HG02763 (cell line): ENCODE measurements at regions not wholly inside any gene's neighbourhood (a gene's known extent, or its start where the extent isn't known, plus 50 kb on each side); places are given as distances from the start of the nearest gene placed in this dataset.

Experiments used
- ATAC-seq: cut with Tn5 transposase; IDR thresholded peaks from one replicate; pipeline ENCODE4 v1.9.1; 2021; ENCODE audit warnings: mild to moderate bottlenecking, moderate library complexity; ENCODE audit not compliant: unreplicated experiment

DNA sequence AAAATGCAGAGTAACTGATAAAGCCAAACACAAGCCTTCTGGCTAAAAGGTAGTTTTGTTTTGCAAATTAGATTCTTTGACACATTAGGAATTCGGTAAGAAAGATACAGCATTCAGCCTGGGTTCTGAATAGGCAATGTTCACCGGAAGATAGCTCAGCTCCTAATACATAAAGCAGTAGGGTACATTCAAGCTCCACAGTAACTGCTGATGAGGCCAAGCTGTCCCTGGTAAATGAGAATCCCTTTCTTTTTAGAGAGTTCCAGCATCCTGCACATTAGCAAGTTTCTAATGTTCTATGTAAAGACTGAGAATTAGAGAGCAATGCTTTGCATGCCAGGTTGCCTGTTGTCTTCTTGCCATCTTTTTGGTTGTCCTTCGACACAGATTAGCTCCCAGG lies 316.3 kb upstream of the SLC14A2 start:
- no peak for ATAC-seq

DNA sequence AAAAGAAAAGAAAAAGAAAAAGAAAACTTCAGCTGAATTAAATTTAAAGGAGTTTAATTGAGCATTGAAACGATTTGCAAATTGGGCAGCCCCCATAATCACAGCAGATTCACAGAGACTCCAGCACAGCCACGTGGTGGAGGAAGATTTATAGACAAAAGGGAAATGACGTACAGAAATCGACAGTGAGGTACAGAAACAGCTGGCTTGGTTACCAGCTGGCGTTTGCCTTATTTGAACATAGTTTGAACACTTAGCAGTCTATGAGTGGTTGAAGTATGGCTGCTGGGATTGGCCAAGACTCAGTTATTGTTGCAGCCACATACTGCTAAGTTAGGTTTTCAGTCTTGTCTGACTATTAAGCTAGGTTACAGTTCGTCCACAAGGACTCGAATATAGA lies 312.2 kb upstream of the SLC14A2 start:
- ATAC-seq: no peak

- no peak for ATAC-seq
Measured at GRCh38 chr18:45304558-45304957, 310.7 kb upstream of the SLC14A2 start.

DNA sequence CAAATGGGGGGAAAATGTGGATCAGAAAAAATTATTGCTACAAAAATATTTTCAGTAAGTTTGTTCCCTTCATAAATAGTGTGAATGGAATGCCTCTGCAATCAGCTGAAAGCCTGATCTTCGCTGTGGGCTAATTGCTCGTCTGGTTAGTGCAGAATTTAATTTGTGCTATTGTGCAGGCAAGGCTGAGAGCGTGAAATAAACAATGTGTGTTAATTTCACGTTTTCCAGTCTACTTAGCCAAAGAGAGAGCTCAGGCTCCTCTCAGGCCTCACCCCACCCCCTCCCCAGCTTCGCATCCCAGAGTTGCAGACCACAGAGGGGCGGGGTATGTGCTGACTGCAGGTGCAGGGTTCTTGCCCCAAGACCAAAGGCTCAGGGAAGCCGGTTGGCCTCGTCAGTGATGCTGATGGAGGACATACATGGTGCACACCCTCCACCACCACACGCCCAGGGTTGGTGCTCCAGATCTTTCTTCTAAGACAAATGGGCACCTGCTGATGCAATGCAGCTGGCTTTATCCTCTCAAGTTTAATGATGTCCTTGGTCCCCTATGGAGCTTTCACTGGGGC lies 302.6 kb upstream of the SLC14A2 start:
- ATAC-seq: no peak

DNA sequence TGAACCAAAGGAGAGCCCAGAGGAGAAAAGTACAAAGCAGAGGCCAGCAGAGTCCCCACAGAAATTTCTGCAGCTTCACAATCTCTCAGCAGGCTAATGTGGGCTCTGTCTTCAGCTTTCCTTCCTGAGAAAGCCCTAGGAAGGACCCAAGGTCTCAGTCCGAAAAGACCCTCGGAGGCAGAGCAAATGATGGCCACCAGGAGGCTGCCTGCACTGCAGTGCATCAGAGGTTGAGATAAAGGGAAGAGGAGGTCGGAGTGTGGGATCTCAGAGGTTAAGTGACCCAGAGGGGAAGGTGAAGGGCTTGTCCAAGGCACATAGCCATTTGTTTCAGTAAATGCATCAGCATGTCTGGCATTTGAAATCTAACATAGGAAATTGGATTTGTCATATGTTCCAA lies 299.1 kb upstream of the SLC14A2 start:
- no peak for ATAC-seq

DNA sequence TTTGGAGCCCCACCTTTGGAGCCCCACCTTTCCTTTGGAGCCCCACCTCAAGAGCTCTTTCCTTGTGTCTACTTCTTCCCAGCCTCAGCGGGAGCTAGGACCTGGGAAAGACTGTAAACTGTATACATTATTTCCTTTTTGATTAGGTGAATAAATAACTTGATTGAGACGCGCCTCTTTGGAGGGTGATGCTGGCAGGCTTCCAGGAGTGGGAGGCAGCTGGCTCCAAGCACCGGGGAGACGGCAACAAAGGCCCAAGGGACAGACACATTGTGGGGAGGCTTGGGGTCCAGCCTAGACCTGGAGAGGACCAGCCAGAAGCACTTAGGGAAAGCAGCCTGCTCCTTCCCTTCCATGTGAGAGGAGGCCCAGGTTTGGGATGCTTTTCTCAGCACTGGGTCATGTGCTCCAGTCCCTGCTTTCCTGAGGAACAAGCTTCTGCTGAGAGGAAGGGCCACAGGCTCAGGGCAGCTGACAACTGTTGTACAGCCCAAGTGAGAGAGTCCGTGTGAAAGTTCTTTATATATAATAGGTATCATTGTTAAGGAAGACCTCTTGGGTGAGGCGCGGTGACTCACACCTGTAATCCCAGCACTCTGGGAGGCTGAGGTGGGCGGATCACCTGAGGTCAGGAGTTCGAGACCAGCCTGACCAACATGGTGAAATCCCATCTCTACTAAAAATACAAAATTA lies 297.2 kb upstream of the SLC14A2 start:
- no peak for ATAC-seq

- no peak for ATAC-seq
Measured at GRCh38 chr18:45320724-45321123, 294.6 kb upstream of the SLC14A2 start.

- ATAC-seq: no peak
Measured at GRCh38 chr18:45321520-45321919, 293.8 kb upstream of the SLC14A2 start.

GRCh38 chr18:45322343-45322742 lies 292.9 kb upstream of the SLC14A2 start:
- no peak for ATAC-seq

DNA sequence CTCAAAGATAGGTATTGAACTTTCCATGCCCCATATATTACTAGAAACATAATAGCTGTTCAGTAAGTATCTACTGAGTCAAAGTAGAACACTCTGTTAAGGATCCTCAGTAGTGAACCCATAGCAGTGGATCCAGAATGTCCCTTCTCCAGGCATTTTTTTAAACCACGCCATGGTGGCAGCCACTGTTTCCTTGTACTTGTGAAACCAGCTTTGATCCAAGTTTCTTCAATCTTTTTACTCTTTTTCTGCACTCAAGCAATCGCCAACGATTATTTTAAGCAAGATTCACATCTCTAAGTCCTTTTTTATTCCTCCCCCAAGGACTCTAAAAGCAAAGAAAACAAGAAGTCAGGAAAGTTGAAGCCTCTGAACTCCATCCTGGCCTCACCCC lies 291.2 kb upstream of the SLC14A2 start:
- ATAC-seq: no peak

DNA sequence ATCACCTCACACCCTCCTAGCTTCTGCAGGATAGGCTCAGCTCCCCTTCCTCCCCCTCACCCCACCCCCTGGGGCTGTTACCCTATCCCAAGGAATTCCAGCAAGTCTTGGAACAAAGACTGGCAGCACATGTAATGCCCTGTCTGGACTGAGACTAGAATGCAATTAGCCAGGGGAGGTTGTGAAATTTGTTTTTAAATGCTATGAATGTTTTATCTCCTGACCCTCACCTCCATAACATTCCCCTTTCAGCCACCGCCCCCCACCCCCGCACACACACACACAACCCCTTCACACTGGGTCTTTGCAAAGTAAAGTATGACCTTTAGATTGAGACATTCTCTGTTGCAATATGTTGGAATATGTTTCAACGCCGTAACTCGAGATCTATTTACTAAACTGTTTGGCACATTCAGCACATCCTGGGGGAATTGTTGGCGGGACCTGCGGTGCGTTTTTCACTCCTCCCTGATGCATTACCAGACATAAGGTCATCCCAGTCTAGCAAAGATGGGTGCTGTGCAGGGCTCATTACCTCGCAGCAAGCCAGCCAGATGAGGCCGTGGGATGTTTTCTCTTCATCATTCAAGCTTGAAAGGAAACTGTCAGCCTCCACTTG lies 290.7 kb upstream of the SLC14A2 start:
- no peak for ATAC-seq

DNA sequence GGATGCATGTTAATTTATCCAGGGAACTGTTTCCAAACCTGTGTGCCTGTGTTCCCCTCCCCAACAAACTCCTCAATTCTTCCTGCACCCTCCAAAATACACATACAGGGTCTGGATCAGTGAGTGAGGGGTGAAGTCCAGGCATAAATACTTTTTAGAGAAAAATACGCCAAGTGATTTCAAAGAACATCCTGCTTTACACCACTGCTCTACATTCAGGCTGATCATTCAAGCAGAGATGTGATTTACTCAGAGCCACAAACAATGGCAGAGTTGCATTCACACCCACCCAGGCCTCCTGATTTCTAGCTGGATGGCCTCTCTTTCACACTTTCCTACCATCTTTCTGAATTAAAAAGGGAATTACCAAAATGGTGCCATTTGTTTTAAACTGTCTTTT lies 289.5 kb upstream of the SLC14A2 start:
- ATAC-seq: no peak

DNA sequence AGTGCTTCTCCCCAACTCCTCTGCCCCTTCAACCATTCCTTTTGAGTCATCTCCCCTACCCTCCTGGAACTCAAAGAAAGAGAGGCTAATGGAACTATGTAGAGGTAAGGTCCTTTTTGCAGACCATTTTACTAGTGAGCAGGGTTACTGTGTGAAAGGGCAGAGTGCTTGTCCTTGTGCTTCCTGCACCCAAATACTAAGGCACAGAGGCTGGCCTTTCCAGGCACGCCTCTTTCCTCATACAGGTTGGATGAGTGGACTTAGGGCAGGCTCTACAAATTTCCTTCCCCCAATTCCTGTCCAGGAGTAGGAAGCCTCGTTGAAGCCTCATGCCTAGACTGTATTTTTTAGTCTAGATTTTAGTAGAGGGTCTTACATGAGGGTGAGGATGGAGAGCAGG lies 288.8 kb upstream of the SLC14A2 start:
- no peak for ATAC-seq

DNA sequence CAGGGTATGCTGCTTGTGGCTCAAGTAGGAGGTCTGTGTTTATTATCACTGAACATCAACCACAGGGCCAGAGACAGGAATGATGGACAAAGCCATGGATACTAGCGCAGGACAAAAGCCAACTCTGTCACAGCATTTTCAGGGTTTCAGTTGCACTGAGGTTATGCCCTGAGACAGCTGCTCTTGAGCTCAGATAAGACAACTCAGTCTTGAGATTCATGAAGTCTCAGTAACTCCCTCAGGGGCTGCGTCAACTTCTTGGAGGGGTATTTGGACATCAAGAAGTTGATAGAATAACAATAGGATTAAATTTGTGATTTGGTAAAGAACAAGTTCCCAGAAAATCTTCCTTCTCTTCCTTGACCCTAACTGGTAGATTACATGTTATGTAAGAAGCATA lies 287.0 kb upstream of the SLC14A2 start:
- no peak for ATAC-seq

GRCh38 chr18:45328811-45329210 lies 286.5 kb upstream of the SLC14A2 start:
- no peak for ATAC-seq

GRCh38 chr18:45329316-45329715 lies 286.0 kb upstream of the SLC14A2 start:
- no peak for ATAC-seq

GRCh38 chr18:45330170-45330594 lies 285.1 kb upstream of the SLC14A2 start:
- ATAC-seq: no peak

- no peak for ATAC-seq
Measured at GRCh38 chr18:45332871-45333270, 282.4 kb upstream of the SLC14A2 start.

- no peak for ATAC-seq
Measured at GRCh38 chr18:45334191-45334590, 281.1 kb upstream of the SLC14A2 start.

GRCh38 chr18:45335282-45336043 lies 279.8 kb upstream of the SLC14A2 start:
- no peak for ATAC-seq

GRCh38 chr18:45336448-45336847 lies 278.8 kb upstream of the SLC14A2 start:
- no peak for ATAC-seq

GRCh38 chr18:45337477-45337876 lies 277.8 kb upstream of the SLC14A2 start:
- ATAC-seq: no peak
